Kidney (tissue), 13 donors: ENCODE measurements at regions not wholly inside any gene's neighbourhood (a gene's known extent, or its start where the extent isn't known, plus 50 kb on each side); places are given as distances from the start of the nearest gene placed in this dataset.
"Not testable (repeated sequence)": the region's sequence is repeated elsewhere in the genome, so short reads cannot be mapped to it uniquely, and the experiment has no call there.

Source experiments
- DNase-seq, 5 donors: peaks; one replicate each; pipeline ENCODE4 v3.0.0-alpha.2; 2013 to 2020
- FAIRE-seq: peaks from 2 replicates; lab custom pipeline; 2012; peaks lifted over from hg19 to GRCh38; lab: Jason Lieb, UNC
- H3K27ac ChIP-seq, 2 donors: one replicate each; pipeline ENCODE4 v1.7.0; 2013; ENCODE audit warnings: low read depth in 2 of 2, low read length in 2 of 2, inconsistent platforms in 1 of 2
- H3K27me3 ChIP-seq: one replicate; pipeline ENCODE4 v1.7.1; 2013; ENCODE audit warnings: low read length, inconsistent platforms; ENCODE audit not compliant: control insufficient read depth, insufficient read depth
- H3K36me3 ChIP-seq, 3 donors: one replicate each; pipeline versions ENCODE4 v1.7.0 to v1.7.1; 2013; ENCODE audit warnings: low read length in 3 of 3, control low read depth in 1 of 3, inconsistent platforms in 1 of 3; ENCODE audit not compliant: insufficient read depth in 3 of 3, control insufficient read depth in 2 of 3
- H3K4me1 ChIP-seq, 3 donors: one replicate each; pipeline versions ENCODE4 v1.7.0 to v1.7.1; 2013; ENCODE audit warnings: low read length in 3 of 3, inconsistent platforms in 1 of 3, low read depth in 1 of 3; ENCODE audit not compliant: control insufficient read depth in 2 of 3, insufficient read depth in 2 of 3
- H3K4me3 ChIP-seq, 3 donors: one replicate each; pipeline versions ENCODE4 v1.7.0 to v1.8.1; 2013; ENCODE audit warnings: low read length in 3 of 3, control low read depth in 1 of 3, inconsistent platforms in 1 of 3
- H3K9ac ChIP-seq, 3 donors: one replicate each; pipeline versions ENCODE4 v1.7.0 to v1.7.1; 2013; ENCODE audit warnings: low read length in 3 of 3, control low read depth in 1 of 3, inconsistent platforms in 1 of 3
- H3K9me3 ChIP-seq, 3 donors: one replicate each; pipeline versions ENCODE4 v1.7.0 to v1.7.1; 2013; ENCODE audit warnings: low read length in 3 of 3, control low read depth in 1 of 3, inconsistent platforms in 1 of 3; ENCODE audit not compliant: control insufficient read depth in 2 of 3, insufficient read depth in 1 of 3
- intact Hi-C: fragments of 100-400 bp; cut with DNase I; formaldehyde crosslinking; loops from one replicate; pipeline ENCODE4 v1.11.1; 2022
- TF ChIP-seq, protein P1 (sequence below): IDR thresholded peaks from 3 replicates; pipeline ENCODE4 v1.5.1; 2012; ENCODE audit warnings: mild to moderate bottlenecking, moderate library complexity, borderline replicate concordance; ENCODE audit not compliant: insufficient read depth; ENCODE audit errors: extremely low read depth
- donor health status: control.
- donor health status: control.
- donor health status: control.
- donor health status: control.
- donor health status: control.
- donor health status: DM: yes; HTN: yes; CAD: no.
- donor health status: Normal renal cell carcinoma (clear cell type).

DNA sequence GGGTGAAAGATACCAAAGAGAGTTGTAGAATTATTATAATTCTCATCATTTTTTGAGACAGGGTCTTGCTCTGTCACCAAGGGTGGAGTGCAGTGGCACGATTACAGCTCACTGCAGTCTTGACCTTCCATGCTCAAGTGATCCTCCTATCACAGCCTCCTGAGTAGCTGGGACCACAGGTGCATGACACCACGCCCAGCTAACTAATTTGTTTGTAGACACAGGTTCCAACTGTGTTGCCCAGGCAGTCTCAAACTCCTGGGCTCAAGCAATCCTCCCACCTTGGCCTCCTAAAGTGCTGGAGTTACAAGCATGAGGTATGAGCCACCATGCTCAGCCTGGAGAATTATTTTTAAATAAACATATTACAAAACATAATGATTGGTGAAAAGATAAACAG, 92.8 kb upstream of the MSH6 start:
- H3K9ac ChIP-seq = no peak overlapping the region
- no peaks in the 10 kb centered on the region for H3K4me1 ChIP-seq
- no peaks in the 10 kb centered on the region for H3K36me3 ChIP-seq
- intact Hi-C loops = no loop called here
- FAIRE-seq (no peak), DNase-seq (no peak)
- TF ChIP-seq, protein P1, sequence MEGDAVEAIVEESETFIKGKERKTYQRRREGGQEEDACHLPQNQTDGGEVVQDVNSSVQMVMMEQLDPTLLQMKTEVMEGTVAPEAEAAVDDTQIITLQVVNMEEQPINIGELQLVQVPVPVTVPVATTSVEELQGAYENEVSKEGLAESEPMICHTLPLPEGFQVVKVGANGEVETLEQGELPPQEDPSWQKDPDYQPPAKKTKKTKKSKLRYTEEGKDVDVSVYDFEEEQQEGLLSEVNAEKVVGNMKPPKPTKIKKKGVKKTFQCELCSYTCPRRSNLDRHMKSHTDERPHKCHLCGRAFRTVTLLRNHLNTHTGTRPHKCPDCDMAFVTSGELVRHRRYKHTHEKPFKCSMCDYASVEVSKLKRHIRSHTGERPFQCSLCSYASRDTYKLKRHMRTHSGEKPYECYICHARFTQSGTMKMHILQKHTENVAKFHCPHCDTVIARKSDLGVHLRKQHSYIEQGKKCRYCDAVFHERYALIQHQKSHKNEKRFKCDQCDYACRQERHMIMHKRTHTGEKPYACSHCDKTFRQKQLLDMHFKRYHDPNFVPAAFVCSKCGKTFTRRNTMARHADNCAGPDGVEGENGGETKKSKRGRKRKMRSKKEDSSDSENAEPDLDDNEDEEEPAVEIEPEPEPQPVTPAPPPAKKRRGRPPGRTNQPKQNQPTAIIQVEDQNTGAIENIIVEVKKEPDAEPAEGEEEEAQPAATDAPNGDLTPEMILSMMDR = no peak
- no peaks in the 10 kb centered on the region for H3K9me3 ChIP-seq
- no peak overlapping the region for H3K27ac ChIP-seq
- H3K4me3 ChIP-seq = no peak overlapping the region
- H3K27me3 ChIP-seq = no peaks in the 10 kb centered on the region

DNA sequence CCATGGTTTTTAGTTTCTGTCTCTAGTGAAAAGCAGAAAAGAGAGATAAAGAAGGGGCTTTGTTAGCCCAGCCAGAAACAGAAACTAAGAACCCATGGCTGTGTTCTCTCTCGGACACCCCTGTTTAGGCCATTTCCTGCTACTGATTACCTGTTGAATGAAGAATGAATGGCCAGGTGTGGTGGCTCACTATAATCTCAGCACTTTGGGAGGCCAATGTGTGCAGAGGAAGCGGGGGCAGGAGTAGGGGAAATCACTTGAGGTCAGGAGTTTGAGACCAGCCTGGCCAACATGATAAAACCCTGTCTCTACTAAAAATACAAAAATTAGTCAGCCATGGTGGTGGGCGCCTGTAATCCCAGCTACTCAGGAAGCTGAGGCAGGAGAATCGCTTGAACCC, 93.8 kb upstream of the MSH6 start:
- DNase-seq, H3K4me1 ChIP-seq, H3K27me3 ChIP-seq, H3K4me3 ChIP-seq, H3K9me3 ChIP-seq, intact Hi-C loops, H3K36me3 ChIP-seq, H3K9ac ChIP-seq, H3K27ac ChIP-seq, FAIRE-seq: not testable (repeated sequence)

DNA sequence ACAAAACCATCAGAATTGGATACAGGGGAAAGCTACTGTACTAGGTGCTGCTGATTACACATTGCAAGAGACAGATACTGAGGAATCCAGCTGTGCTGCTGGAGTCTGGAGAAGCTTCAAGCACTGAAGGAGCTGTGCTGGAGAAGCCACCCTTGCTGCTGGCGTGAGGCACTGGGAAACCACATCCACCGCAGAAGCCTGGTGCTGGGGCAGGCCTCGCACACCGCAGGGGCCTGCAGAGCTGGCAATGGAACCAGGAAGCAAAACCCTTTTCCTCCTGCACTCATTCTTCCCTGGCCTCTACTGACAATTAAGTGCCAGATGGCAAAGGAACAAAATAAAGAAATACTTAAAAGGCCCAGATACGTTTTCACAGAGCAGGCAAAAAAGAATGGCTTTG, 94.4 kb upstream of the MSH6 start:
- DNase-seq (no peak), FAIRE-seq (no peak)
- Histone ChIP-seq H3K36me3 (no peaks in the 10 kb centered on the region), H3K4me3 (no peak overlapping the region), H3K4me1 (no peaks in the 10 kb centered on the region), H3K9ac (no peak overlapping the region), H3K27me3 (no peaks in the 10 kb centered on the region), H3K27ac (no peak overlapping the region), H3K9me3 (no peaks in the 10 kb centered on the region)
- TF ChIP-seq, protein P1 = no peak
- intact Hi-C loops = no loop called here

DNA sequence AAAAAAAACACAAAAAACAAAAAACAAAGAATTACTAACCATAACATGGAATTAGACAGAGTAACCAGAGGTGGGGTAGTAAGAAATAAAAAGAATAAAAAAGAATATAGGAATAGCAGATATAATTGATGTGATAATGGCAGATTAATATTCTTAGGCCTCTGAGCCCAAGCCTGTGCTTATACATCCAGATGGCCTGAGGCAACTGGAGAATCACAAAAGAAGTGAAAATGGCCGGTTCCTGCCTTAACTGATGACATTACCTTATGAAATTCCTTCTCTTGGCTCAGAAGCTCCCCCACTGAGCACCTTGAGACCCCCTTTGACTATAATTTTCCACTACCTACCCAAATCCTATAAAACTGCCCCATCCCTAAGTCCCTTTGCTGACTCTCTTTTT, 95.1 kb upstream of the MSH6 start:
- intact Hi-C loops = no loop called here
- no peak for FAIRE-seq

More for the DNA sequence above, 95.1 kb upstream of the MSH6 start:
- TF ChIP-seq, protein P1 = no peak
- H3K9ac ChIP-seq = no peak overlapping the region
- no peaks in the 10 kb centered on the region for H3K27me3 ChIP-seq
- H3K27ac ChIP-seq = no peak overlapping the region
- no peak overlapping the region for H3K4me3 ChIP-seq
- no peaks in the 10 kb centered on the region for H3K4me1 ChIP-seq
- DNase-seq = no peak
- no peaks in the 10 kb centered on the region for H3K9me3 ChIP-seq
- H3K36me3 ChIP-seq = no peaks in the 10 kb centered on the region
